Panc1 (cell line): ENCODE measurements at regions not wholly inside any gene's neighbourhood (a gene's known extent, or its start where the extent isn't known, plus 50 kb on each side); places are given as distances from the start of the nearest gene placed in this dataset.
A peak's percentile ranks its signal among the peaks of the same experiment; 100 is the strongest.

Experiments
- ATAC-seq: fragments of 200-7000 bp; cut with Tn5 transposase; 2 replicates; pipeline ENCODE4 v1.9.1; 2020; ENCODE audit warnings: mild to moderate bottlenecking, moderate library complexity
- BruUV-seq: library from RNA; stranded (reverse); fragments of 400-500 nt; replicated peaks from 2 replicates; lab custom pipeline; 2021; lab: Mats Ljungman, UMichigan
- CTCF ChIA-PET: fragments of 300-600 bp; sonication (Branson Sonifier 250); formaldehyde crosslinking; loops from one replicate; lab custom pipeline; 2022; ENCODE audit warnings: antibody characterized with exemption; lab: Charles Lee
- POLR2A ChIA-PET: fragments of 300-600 bp; sonication (Branson Sonifier 250); formaldehyde crosslinking; loops from one replicate; lab custom pipeline; 2022; ENCODE audit warnings: antibody characterized with exemption; lab: Charles Lee
- DNase-seq: peaks from one replicate; pipeline ENCODE4 v3.0.0-alpha.2; 2010; ENCODE audit warnings: low read depth, low spot score
- H3K27ac ChIP-seq: 2 replicates; pipeline ENCODE4 v1.5.1; 2011; ENCODE audit warnings: mild to moderate bottlenecking, low read length, inconsistent platforms
- H3K27me3 ChIP-seq: fragments of 200-500 bp; sonication (Bioruptor generic); 2 replicates; pipeline ENCODE4 v1.6.0; 2014; ENCODE audit warnings: low read length, inconsistent platforms; ENCODE audit not compliant: control insufficient read depth, insufficient read depth
- H3K36me3 ChIP-seq: fragments of 200-500 bp; sonication (Bioruptor generic); 2 replicates; pipeline ENCODE4 v1.5.1; 2014; ENCODE audit warnings: inconsistent platforms, mild to moderate bottlenecking, low read length, moderate library complexity; ENCODE audit not compliant: control insufficient read depth, insufficient read depth
- H3K4me1 ChIP-seq: 2 replicates; pipeline ENCODE4 v1.5.1; 2011; ENCODE audit warnings: inconsistent platforms, mild to moderate bottlenecking, low read length, moderate library complexity; ENCODE audit not compliant: control insufficient read depth, insufficient read depth
- H3K4me3 ChIP-seq, 2 experiments: 2 replicates each; pipeline ENCODE4 v1.5.1; 2011 to 2012; ENCODE audit warnings: low read depth in 2 of 2, low read length in 2 of 2, mild to moderate bottlenecking in 2 of 2, inconsistent platforms in 1 of 2, moderate library complexity in 1 of 2
- H3K9me3 ChIP-seq: fragments of 200-500 bp; sonication (Bioruptor generic); 2 replicates; pipeline ENCODE4 v1.5.1; 2014; ENCODE audit warnings: low read depth, mild to moderate bottlenecking, inconsistent platforms, low read length, moderate library complexity; ENCODE audit not compliant: control insufficient read depth, insufficient read depth
- POLR2AphosphoS5 ChIP-seq: IDR thresholded peaks from 2 replicates; pipeline ENCODE4 v1.6.1; 2012; ENCODE audit warnings: mild to moderate bottlenecking, low read depth, low read length, moderate library complexity
- SIN3A ChIP-seq: IDR thresholded peaks from 2 replicates; pipeline ENCODE4 v1.6.1; 2012; ENCODE audit warnings: low read depth, mild to moderate bottlenecking, low read length, moderate library complexity, borderline replicate concordance; ENCODE audit not compliant: insufficient read depth
- TCF7L2 ChIP-seq: IDR thresholded peaks from 2 replicates; pipeline ENCODE4 v1.6.1; 2011; ENCODE audit warnings: mild to moderate bottlenecking, low read depth, low read length, inconsistent platforms
- in situ Hi-C: cut with HindIII; loops from 2 replicates; pipeline ENCODE4 v1.10.0; 2016; ENCODE audit warnings: low sequenced_read_pairs, low pct_unique_long_range_greater_than_20kb
- intact Hi-C: fragments of 100-400 bp; cut with micrococcal nuclease; formaldehyde crosslinking; loops from one replicate; pipeline ENCODE4 v1.10.0; 2022; ENCODE audit not compliant: unreplicated experiment
- TF ChIP-seq, protein P1 (sequence below), 2 experiments: IDR thresholded peaks; 2 replicates each; pipeline ENCODE4 v1.6.1; 2011 to 2012; ENCODE audit warnings: low read depth in 2 of 2, control low read depth in 1 of 2, low read length in 1 of 2, mild to moderate bottlenecking in 1 of 2, moderate library complexity in 1 of 2; ENCODE audit not compliant: insufficient read depth in 1 of 2
- TF ChIP-seq, protein P2 (sequence below): fragments of 450-650 bp; IDR thresholded peaks from 2 replicates; pipeline ENCODE4 v1.5.1; 2017; ENCODE audit warnings: mild to moderate bottlenecking

DNA sequence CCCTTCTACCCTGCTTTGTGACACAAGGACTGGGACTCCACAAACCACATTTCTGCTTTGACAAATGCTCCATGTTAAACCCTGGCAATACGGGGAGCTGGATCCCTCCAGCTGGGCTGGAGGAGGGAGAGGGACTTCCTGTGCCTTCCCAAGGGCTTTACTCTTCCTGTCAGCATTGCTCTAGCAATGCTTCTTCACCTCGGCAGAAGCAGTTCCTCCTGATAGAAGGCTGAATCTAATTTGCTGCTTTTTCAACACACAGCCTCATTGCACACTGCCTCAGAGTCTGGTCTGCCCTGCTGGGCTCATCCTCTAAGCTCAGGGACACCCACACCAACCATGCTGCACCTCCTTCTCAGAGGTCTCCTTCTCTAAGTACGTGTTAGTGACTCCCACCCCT is 142.8 kb upstream of the SMAD3 start:
- TF ChIP-seq TCF7L2 = no peak
- TF ChIP-seq, protein P1, sequence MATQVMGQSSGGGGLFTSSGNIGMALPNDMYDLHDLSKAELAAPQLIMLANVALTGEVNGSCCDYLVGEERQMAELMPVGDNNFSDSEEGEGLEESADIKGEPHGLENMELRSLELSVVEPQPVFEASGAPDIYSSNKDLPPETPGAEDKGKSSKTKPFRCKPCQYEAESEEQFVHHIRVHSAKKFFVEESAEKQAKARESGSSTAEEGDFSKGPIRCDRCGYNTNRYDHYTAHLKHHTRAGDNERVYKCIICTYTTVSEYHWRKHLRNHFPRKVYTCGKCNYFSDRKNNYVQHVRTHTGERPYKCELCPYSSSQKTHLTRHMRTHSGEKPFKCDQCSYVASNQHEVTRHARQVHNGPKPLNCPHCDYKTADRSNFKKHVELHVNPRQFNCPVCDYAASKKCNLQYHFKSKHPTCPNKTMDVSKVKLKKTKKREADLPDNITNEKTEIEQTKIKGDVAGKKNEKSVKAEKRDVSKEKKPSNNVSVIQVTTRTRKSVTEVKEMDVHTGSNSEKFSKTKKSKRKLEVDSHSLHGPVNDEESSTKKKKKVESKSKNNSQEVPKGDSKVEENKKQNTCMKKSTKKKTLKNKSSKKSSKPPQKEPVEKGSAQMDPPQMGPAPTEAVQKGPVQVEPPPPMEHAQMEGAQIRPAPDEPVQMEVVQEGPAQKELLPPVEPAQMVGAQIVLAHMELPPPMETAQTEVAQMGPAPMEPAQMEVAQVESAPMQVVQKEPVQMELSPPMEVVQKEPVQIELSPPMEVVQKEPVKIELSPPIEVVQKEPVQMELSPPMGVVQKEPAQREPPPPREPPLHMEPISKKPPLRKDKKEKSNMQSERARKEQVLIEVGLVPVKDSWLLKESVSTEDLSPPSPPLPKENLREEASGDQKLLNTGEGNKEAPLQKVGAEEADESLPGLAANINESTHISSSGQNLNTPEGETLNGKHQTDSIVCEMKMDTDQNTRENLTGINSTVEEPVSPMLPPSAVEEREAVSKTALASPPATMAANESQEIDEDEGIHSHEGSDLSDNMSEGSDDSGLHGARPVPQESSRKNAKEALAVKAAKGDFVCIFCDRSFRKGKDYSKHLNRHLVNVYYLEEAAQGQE (IDR thresholded peaks at IDR 0.05; ENCODE audit: insufficient read depth in 1 of 2, low read depth in 2 of 2, low read length in 1 of 2) = no peak
- TF ChIP-seq SIN3A = no peak
- TF ChIP-seq, protein P2, sequence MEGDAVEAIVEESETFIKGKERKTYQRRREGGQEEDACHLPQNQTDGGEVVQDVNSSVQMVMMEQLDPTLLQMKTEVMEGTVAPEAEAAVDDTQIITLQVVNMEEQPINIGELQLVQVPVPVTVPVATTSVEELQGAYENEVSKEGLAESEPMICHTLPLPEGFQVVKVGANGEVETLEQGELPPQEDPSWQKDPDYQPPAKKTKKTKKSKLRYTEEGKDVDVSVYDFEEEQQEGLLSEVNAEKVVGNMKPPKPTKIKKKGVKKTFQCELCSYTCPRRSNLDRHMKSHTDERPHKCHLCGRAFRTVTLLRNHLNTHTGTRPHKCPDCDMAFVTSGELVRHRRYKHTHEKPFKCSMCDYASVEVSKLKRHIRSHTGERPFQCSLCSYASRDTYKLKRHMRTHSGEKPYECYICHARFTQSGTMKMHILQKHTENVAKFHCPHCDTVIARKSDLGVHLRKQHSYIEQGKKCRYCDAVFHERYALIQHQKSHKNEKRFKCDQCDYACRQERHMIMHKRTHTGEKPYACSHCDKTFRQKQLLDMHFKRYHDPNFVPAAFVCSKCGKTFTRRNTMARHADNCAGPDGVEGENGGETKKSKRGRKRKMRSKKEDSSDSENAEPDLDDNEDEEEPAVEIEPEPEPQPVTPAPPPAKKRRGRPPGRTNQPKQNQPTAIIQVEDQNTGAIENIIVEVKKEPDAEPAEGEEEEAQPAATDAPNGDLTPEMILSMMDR = no peak
- no peak for TF ChIP-seq POLR2AphosphoS5
- H3K4me3 ChIP-seq = no peak overlapping the region
- ChIA-PET POLR2A (interaction anchor here (0.6 kb wide), 1 partner anchor 8 kb away, joined by 3 read pairs; no protein-coding TSS in a partner anchor), CTCF (interaction anchor here (0.6 kb wide), 1 partner anchor 10 kb away, joined by 3 read pairs; no protein-coding TSS in a partner anchor)
- ATAC-seq (no peak), DNase-seq (no peak)
- no peaks in the 10 kb centered on the region for H3K36me3 ChIP-seq
- no peaks in the 10 kb centered on the region for H3K27me3 ChIP-seq
- peak overlapping the region; percentile 100 for H3K27ac ChIP-seq
- H3K9me3 ChIP-seq = peaks cover 16% of the 10 kb centered on the region; the same call in 1 of the 2 replicates
- intact Hi-C loops = no loop called here
- BruUV-seq = no TSS peak
- in situ Hi-C loops = no loop called here
- H3K4me1 ChIP-seq = peaks cover 11% of the 10 kb centered on the region

DNA sequence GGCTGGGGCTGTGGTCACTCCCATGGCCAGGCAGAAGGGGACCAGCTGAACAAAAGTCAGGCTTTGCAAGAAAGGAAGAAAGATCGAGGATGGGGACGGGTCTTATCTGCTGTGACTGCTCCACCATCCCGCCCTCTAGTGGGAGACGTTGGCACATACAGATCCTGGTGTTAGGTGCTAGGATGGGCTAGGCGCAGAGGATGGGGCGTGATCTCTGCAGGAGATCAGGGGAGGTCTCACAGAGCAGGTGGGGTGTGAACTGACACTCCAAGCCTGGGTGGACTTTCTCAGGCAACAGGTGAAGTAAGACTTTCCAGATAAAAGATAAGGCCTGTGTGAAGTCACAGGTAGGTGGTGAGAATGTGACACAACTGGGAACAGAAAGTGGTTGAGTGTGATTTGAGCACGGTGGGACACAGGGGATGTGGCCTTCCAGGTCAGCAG is 141.9 kb upstream of the SMAD3 start:
- Histone ChIP-seq H3K27me3 (no peaks in the 10 kb centered on the region), H3K4me3 (no peak overlapping the region), H3K27ac (peak overlapping the region; percentile 100), H3K4me1 (peaks cover 13% of the 10 kb centered on the region), H3K9me3 (peaks cover 7% of the 10 kb centered on the region; the same call in 1 of the 2 replicates), H3K36me3 (no peaks in the 10 kb centered on the region)
- ChIA-PET CTCF (no interaction called here), POLR2A (no interaction called here)
- DNase-seq (no peak), ATAC-seq (peak; percentile 65)
- no TSS peak for BruUV-seq
- TF ChIP-seq POLR2AphosphoS5 = no peak
- TF ChIP-seq, protein P2 = peak; percentile 73
- in situ Hi-C loops = no loop called here
- intact Hi-C loops = no loop called here
